Stimulated activated CD4-positive, alpha-beta T cell treated with anti-CD3 and anti-CD28 coated beads, TNF-alpha, amount 100 ng/mL, for 4 hours (primary cell): ENCODE measurements at regions not wholly inside any gene's neighbourhood (a gene's known extent, or its start where the extent isn't known, plus 50 kb on each side); places are given as distances from the start of the nearest gene placed in this dataset.

Experiments
- DNase-seq, 3 experiments: peaks; one replicate each; pipeline ENCODE4 v3.0.0-alpha.2; 2020; ENCODE audit warnings: low read depth in 3 of 3

- DNase-seq: no peak
Observed at GRCh38 chr14:104425171-104425681, 154.3 kb upstream of the C14orf180 start.

- DNase-seq: no peak
Observed at GRCh38 chr14:104425763-104426646, 153.6 kb upstream of the C14orf180 start.

GRCh38 chr14:104427131-104427851, 152.3 kb upstream of the C14orf180 start:
- DNase-seq: no peak

- no peak for DNase-seq
Observed at GRCh38 chr14:104428333-104428851, 151.2 kb upstream of the C14orf180 start.

GRCh38 chr14:104428860-104429259, 150.7 kb upstream of the C14orf180 start:
- DNase-seq: no peak

GRCh38 chr14:104429291-104429861, 150.2 kb upstream of the C14orf180 start:
- DNase-seq: no peak

- DNase-seq: no peak
Observed at GRCh38 chr14:104431351-104431928, 148.1 kb upstream of the C14orf180 start.

- DNase-seq: no peak
Observed at GRCh38 chr14:104431929-104432541, 147.5 kb upstream of the C14orf180 start.

- no peak for DNase-seq
Observed at GRCh38 chr14:104432611-104433231, 146.8 kb upstream of the C14orf180 start.

- no peak for DNase-seq
Observed at GRCh38 chr14:104433401-104434213, 146.0 kb upstream of the C14orf180 start.

- no peak for DNase-seq
Observed at GRCh38 chr14:104434214-104435076, 145.1 kb upstream of the C14orf180 start.

- no peak for DNase-seq
Observed at GRCh38 chr14:104435147-104436046, 144.2 kb upstream of the C14orf180 start.

GRCh38 chr14:104436047-104436591, 143.4 kb upstream of the C14orf180 start:
- no peak for DNase-seq

- no peak for DNase-seq
Observed at GRCh38 chr14:104436741-104437701, 142.5 kb upstream of the C14orf180 start.

- no peak for DNase-seq
Observed at GRCh38 chr14:104437703-104438102, 141.9 kb upstream of the C14orf180 start.

GRCh38 chr14:104438166-104438887, 141.2 kb upstream of the C14orf180 start:
- DNase-seq: no peak
